Duodenal mucosa (tissue), 2 donors: ENCODE measurements at regions not wholly inside any gene's neighbourhood (a gene's known extent, or its start where the extent isn't known, plus 50 kb on each side); places are given as distances from the start of the nearest gene placed in this dataset.
"Not testable (repeated sequence)": the region's sequence is repeated elsewhere in the genome, so short reads cannot be mapped to it uniquely, and the experiment has no call there.

ENCODE experiments used
- H3K27ac ChIP-seq: one replicate; pipeline ENCODE4 v1.7.0; 2013; ENCODE audit warnings: low read depth, low read length
- H3K27me3 ChIP-seq, 2 donors: one replicate each; pipeline ENCODE4 v1.7.0; 2013; ENCODE audit warnings: low read length in 2 of 2, control low read depth in 1 of 2; ENCODE audit not compliant: insufficient read depth in 2 of 2, control insufficient read depth in 1 of 2
- H3K36me3 ChIP-seq, 2 donors: one replicate each; pipeline ENCODE4 v1.7.0; 2013; ENCODE audit warnings: low read length in 2 of 2, control low read depth in 1 of 2; ENCODE audit not compliant: insufficient read depth in 2 of 2, control insufficient read depth in 1 of 2
- H3K4me1 ChIP-seq, 2 donors: one replicate each; pipeline ENCODE4 v1.7.0; 2013; ENCODE audit warnings: low read length in 2 of 2, control low read depth in 1 of 2; ENCODE audit not compliant: insufficient read depth in 2 of 2, control insufficient read depth in 1 of 2
- H3K4me3 ChIP-seq, 2 donors: one replicate each; pipeline ENCODE4 v1.7.0; 2013; ENCODE audit warnings: low read length in 2 of 2, low read depth in 1 of 2
- H3K9ac ChIP-seq, 2 donors: one replicate each; pipeline ENCODE4 v1.7.0; 2013; ENCODE audit warnings: low read length in 2 of 2, low read depth in 1 of 2
- H3K9me3 ChIP-seq, 2 donors: one replicate each; pipeline ENCODE4 v1.7.0; 2013; ENCODE audit warnings: low read length in 2 of 2, control low read depth in 1 of 2; ENCODE audit not compliant: control insufficient read depth in 1 of 2

DNA sequence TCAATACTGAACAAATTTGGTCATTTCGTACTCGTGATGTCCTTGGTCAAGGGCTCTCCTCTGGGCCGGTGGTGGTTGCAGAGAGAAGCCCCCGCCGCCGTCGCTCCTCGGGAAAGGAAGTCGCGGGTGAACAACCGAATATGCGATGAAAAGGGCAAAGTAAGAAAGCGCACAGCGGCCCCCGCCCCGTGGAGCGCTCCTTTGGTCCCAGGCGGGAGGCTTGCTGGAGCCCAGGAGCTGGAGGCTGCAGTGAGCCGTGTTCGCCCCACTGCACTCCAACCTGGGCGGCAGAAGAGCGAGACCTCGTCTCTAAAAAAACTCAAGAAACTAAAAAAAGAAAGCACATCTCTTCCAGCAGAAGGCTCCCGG, 108.4 kb upstream of the LARP1 start:
- Histone ChIP-seq H3K36me3 (no peaks in the 10 kb centered on the region), H3K4me3 (peak overlapping the region; percentile 48 to 75), H3K9me3 (no peaks in the 10 kb centered on the region), H3K27me3 (no peaks in the 10 kb centered on the region), H3K9ac (peak overlapping the region in 1 of 2 donors; percentile 71), H3K27ac (no peak overlapping the region), H3K4me1 (peaks cover 20 to 22% of the 10 kb centered on the region in 2 donors)

DNA sequence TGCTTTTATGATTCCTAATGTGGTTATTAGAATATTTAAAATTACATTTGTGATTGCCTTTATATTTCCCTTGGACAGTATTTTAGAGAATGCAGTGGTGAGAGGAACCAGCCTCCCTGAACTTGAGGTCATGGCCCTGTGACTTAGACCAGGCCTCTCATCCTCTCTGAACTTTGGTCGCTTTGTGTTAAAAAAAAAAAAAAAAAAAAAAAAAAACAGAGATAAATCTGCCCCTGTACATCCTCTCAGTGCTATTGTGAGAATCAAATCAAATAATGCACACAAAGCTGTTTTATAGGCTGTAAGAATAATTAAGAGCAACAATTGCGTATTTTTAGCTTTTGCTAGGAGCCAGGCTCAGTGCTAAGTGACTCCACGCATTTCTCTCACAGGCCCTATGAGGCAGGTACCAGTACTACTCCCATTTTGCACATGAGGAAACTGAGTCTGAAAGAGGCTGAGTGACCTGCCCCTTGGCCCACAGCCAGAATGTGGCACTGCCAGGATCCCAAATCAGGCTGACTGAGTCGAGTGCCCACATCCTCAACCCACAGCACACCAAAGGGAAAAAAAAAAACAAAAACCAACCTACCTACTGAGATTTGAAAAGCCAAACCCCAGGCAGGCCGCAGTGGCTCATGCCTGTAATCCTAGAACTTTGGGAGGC, 110.3 kb upstream of the LARP1 start:
- no peak overlapping the region for H3K27ac ChIP-seq
- H3K36me3 ChIP-seq: no peaks in the 10 kb centered on the region
- no peak overlapping the region for H3K4me3 ChIP-seq
- H3K9ac ChIP-seq: no peak overlapping the region
- H3K9me3 ChIP-seq: no peaks in the 10 kb centered on the region
- no peaks in the 10 kb centered on the region for H3K27me3 ChIP-seq
- H3K4me1 ChIP-seq: peaks cover 22 to 30% of the 10 kb centered on the region in 2 donors

DNA sequence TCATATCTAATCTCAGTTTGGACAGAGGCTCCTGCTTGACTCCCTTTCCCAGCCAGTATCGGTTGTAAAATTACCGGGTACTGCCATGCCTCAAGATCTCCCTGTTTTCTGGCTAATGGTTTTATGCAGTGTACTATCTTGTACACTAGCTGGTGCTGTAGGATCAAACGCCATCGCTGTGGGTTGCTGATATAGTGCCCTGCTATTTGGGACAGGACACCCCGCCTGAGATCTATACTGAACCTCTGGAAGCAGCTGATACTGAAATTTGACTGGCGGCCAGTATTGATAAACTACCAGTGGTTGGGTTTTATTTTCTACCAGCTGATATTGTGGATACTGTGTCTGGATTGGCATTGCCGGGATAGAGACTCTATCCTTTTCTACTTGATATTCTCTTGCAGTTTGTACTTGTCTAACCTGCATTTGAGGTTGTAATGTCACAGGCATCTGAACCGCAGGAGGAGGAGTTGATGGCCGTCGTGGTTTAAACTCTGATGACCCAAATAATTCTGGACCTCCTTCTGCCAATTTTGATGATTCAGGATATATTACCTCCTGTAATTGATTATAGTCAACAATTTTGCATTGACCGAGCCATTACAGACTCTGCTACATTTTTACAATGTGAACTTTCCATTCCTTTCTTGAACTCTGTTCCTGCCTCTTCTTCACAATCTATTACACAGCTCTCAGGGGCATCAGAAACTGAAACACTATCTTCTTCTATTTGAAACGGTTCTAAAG, 112.5 kb upstream of the LARP1 start:
- Histone ChIP-seq H3K9me3 (no peaks in the 10 kb centered on the region), H3K4me3 (no peak overlapping the region), H3K36me3 (no peaks in the 10 kb centered on the region), H3K4me1 (peaks cover 10 to 23% of the 10 kb centered on the region in 2 donors), H3K27ac (no peak overlapping the region), H3K27me3 (no peaks in the 10 kb centered on the region), H3K9ac (no peak overlapping the region)

DNA sequence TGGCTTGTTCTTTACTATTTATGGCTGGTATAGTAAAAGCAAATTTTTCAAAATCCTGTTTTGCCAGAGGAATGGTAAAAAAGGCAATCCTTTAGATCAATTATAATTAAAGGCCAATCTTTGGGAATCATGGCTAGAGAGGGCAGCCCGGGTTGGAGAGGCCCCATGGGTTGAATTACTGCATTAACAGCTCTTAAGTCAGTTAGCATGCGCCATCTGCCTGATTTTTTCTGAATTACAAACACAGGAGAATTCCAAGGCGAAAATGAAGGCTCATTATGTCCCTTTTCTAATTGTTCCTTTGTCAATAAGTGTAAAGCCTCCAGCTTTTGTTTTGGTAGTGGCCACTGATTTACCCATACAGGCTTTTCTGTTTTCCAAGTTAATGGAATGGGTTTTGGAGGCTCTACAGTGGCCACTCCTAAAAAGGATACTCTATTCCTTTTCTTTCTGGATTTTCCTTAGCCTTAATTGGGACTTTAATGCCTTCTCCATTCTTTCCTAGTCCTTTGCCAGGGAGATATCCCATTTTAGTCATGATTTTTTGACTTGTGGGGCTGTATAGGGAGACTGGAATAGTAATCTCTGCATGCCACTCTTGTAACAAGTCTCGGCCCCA, 114.9 kb upstream of the LARP1 start:
- H3K4me1 ChIP-seq: peaks cover 0 to 10% of the 10 kb centered on the region in 2 donors
- H3K27me3 ChIP-seq, H3K36me3 ChIP-seq, H3K4me3 ChIP-seq, H3K27ac ChIP-seq, H3K9ac ChIP-seq, H3K9me3 ChIP-seq: not testable (repeated sequence)

DNA sequence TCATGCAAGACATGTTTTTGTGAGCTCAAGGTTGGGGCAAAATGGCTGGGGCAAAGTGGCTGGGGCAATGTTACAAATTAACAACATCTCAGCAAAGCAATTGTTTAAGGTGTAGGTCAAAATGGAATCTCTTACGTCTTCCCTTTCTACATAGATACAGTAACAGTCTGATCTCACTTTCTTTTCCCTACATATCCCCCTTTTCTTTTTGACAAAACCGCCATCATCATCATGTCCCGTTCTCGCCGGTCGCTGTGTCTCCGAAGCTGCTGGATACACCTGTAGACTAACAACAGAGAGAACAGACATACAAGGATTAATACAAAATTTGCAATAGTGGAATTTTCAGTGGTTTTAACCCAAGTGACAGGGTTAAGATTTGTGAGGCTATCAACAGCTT, 118.4 kb upstream of the LARP1 start:
- not testable (repeated sequence) for H3K9ac ChIP-seq, H3K27ac ChIP-seq, H3K4me3 ChIP-seq, H3K36me3 ChIP-seq, H3K27me3 ChIP-seq, H3K9me3 ChIP-seq
- H3K4me1 ChIP-seq: peaks cover 0 to 10% of the 10 kb centered on the region in 2 donors

DNA sequence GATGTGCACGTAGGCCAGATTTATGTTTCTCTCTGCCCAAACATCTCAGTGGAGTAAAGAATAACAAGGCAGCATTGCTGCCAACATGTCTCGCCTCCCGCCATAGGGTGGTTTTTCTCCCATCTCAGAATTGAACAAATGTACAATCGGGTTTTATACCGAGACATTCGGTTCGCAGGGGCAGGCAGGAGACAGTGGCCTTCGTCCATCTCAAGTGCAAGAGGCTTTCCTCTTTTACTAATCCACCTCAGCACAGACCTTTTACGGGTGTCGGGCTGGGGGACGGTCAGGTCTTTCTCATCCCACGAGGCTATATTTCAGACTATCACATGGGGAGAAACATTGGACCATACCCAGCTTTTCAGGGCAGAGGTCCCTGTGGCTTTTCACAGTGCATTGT, 118.9 kb upstream of the LARP1 start:
- not testable (repeated sequence) for H3K4me1 ChIP-seq, H3K27ac ChIP-seq, H3K36me3 ChIP-seq, H3K27me3 ChIP-seq, H3K9me3 ChIP-seq, H3K9ac ChIP-seq, H3K4me3 ChIP-seq

DNA sequence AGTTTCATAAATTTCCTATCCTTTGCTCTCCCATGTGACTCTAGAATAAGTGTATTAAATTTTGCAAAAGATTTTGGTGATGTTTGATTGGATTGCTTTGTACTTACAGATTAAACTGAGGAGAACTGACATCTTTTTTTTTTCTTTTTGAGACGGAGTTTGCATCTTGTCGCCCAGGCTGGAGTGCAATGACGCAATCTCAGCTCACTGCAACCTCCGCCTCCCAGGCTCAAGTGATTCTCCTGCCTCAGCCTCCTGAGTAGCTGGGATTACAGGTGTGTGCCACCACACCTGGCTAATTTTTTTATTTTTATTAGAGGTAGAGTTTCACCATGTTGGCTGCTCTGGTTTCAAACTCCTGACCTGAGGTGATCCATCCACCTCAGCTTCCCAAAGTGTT, 121.4 kb upstream of the LARP1 start:
- H3K4me1 ChIP-seq, H3K4me3 ChIP-seq, H3K9ac ChIP-seq, H3K36me3 ChIP-seq, H3K9me3 ChIP-seq, H3K27ac ChIP-seq, H3K27me3 ChIP-seq: not testable (repeated sequence)

GRCh38 chr5:154631141-154631540, 124.0 kb upstream of the LARP1 start:
- Histone ChIP-seq H3K4me3 (no peak overlapping the region), H3K27me3 (no peaks in the 10 kb centered on the region), H3K4me1 (no peaks in the 10 kb centered on the region), H3K9ac (no peak overlapping the region), H3K9me3 (no peaks in the 10 kb centered on the region), H3K36me3 (no peaks in the 10 kb centered on the region), H3K27ac (no peak overlapping the region)

- H3K36me3 ChIP-seq: no peaks in the 10 kb centered on the region
- H3K27me3 ChIP-seq: no peaks in the 10 kb centered on the region
- H3K9ac ChIP-seq: no peak overlapping the region
- no peak overlapping the region for H3K27ac ChIP-seq
- H3K4me1 ChIP-seq: no peaks in the 10 kb centered on the region
- H3K9me3 ChIP-seq: no peaks in the 10 kb centered on the region
- no peak overlapping the region for H3K4me3 ChIP-seq
Observed at GRCh38 chr5:154630410-154630809, 124.8 kb upstream of the LARP1 start.

GRCh38 chr5:154628685-154629084, 126.5 kb upstream of the LARP1 start:
- Histone ChIP-seq H3K4me3 (no peak overlapping the region), H3K27ac (no peak overlapping the region), H3K9ac (no peak overlapping the region), H3K9me3 (no peaks in the 10 kb centered on the region), H3K36me3 (no peaks in the 10 kb centered on the region), H3K27me3 (no peaks in the 10 kb centered on the region), H3K4me1 (no peaks in the 10 kb centered on the region)
